Activated CD8-positive, alpha-beta T cell treated with anti-CD3 and anti-CD28 coated beads for 36 hours (primary cell): ENCODE measurements at regions not wholly inside any gene's neighbourhood (a gene's known extent, or its start where the extent isn't known, plus 50 kb on each side); places are given as distances from the start of the nearest gene placed in this dataset.

Experiments used
- ATAC-seq: fragments of 200-7000 bp; cut with Tn5 transposase; one replicate; pipeline ENCODE4 v1.10.0; 2021; ENCODE audit warnings: mild to moderate bottlenecking, moderate library complexity
- CTCF ChIA-PET: fragments of 350-600 bp; sonication (Branson Sonifier 250); formaldehyde crosslinking; loops from one replicate; lab custom pipeline; 2021; ENCODE audit warnings: antibody characterized with exemption; lab: Charles Lee
- POLR2A ChIA-PET: fragments of 350-600 bp; sonication (Branson Sonifier 250); formaldehyde crosslinking; loops from one replicate; lab custom pipeline; 2021; ENCODE audit warnings: antibody characterized with exemption; lab: Charles Lee
- DNase-seq: peaks from one replicate; pipeline ENCODE4 v3.0.0-alpha.2; 2020
- H3K27ac Mint-ChIP-seq: one replicate; pipeline ENCODE4 v1.8.0; 2021; ENCODE audit warnings: mild to moderate bottlenecking, mixed read lengths
- H3K27me3 Mint-ChIP-seq: one replicate; pipeline ENCODE4 v1.8.0; 2021; ENCODE audit warnings: mixed read lengths
- H3K36me3 Mint-ChIP-seq: one replicate; pipeline ENCODE4 v1.8.0; 2021; ENCODE audit warnings: low read depth, mixed read lengths
- H3K4me1 Mint-ChIP-seq: one replicate; pipeline ENCODE4 v1.8.0; 2021; ENCODE audit warnings: low read depth, mixed read lengths
- H3K4me3 Mint-ChIP-seq: one replicate; pipeline ENCODE4 v1.8.0; 2021; ENCODE audit warnings: mild to moderate bottlenecking, moderate library complexity, mixed read lengths
- H3K9me3 Mint-ChIP-seq: one replicate; pipeline ENCODE4 v1.8.0; 2021; ENCODE audit warnings: mixed read lengths
- intact Hi-C: fragments of 100-400 bp; cut with micrococcal nuclease; formaldehyde crosslinking; loops from one replicate; pipeline ENCODE4 v1.10.0; 2022
- TF ChIP-seq, protein P1 (sequence below): fragments of 200-600 bp; IDR thresholded peaks from one replicate; pipeline ENCODE4 v1.8.0; 2022; ENCODE audit warnings: antibody characterized with exemption, mild to moderate bottlenecking

DNA sequence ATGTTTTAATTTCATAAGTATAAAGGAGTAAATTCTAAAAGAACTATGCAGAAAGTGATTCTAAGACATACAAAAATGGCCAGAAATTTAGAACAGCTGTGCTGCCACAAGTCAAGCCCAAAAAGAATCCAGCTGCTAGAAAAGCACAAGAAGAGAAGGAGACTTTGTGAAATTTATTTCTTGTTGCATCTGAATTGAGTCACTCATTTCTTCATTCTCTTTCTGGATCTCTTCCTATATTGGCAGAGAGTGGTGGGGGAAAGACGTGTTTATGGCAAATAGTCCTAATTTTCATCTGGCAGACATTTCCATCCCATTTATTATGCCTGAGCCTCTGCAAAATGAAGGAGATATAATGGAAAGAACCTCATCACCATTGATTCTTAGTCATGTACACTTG is 139.6 kb upstream of the CTTNBP2NL start:
- CTCF ChIA-PET = no interaction called here
- no peak for ATAC-seq
- no peak for DNase-seq

DNA sequence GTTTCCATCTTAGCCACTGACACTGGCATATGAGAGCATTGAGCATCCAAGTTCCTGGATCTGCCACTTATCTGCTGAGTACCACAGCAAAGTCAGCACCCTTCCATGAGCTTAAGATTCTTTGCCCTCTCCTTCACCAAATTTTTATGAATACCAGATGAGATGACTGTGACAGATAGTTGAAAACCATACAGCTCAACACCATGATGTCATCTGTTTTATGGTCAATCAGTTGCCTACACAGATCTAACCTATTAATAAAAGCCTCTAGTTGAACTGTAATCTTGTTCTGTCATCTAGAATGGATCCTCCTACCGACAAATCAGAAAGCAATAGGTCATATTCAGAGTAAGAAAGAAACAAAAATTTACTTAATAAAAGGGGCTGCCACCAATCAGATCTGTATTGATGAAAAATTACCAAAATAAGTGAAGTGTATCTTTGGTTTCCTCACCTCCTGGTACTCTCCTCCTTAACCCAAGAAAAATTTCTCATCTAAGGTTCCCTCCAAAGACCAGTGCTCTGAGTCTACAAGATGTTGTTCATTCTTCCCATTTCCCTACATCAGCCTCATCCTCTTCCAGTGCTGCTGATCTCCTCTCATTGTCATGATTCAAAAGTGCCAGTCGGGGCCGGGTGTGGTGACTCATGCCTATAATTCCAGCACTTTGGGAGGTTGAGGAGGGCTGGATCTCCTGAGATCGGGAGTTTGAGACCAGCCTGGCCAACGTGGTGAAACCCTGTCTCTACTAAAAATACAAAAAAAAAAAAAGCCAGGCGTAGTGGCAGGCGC is 138.8 kb upstream of the CTTNBP2NL start:
- ATAC-seq (no peak), DNase-seq (no peak)
- H3K27me3 Mint-ChIP-seq = peaks cover 12% of the 10 kb centered on the region
- H3K4me3 Mint-ChIP-seq = no peak overlapping the region
- TF ChIP-seq, protein P1, sequence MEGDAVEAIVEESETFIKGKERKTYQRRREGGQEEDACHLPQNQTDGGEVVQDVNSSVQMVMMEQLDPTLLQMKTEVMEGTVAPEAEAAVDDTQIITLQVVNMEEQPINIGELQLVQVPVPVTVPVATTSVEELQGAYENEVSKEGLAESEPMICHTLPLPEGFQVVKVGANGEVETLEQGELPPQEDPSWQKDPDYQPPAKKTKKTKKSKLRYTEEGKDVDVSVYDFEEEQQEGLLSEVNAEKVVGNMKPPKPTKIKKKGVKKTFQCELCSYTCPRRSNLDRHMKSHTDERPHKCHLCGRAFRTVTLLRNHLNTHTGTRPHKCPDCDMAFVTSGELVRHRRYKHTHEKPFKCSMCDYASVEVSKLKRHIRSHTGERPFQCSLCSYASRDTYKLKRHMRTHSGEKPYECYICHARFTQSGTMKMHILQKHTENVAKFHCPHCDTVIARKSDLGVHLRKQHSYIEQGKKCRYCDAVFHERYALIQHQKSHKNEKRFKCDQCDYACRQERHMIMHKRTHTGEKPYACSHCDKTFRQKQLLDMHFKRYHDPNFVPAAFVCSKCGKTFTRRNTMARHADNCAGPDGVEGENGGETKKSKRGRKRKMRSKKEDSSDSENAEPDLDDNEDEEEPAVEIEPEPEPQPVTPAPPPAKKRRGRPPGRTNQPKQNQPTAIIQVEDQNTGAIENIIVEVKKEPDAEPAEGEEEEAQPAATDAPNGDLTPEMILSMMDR = no peak
- H3K4me1 Mint-ChIP-seq = no peaks in the 10 kb centered on the region
- H3K27ac Mint-ChIP-seq = no peak overlapping the region
- intact Hi-C loops = no loop called here
- no peaks in the 10 kb centered on the region for H3K36me3 Mint-ChIP-seq
- ChIA-PET POLR2A (interaction anchor here (0.5 kb wide), 1 partner anchor 324 kb away, joined by 3 read pairs; no protein-coding TSS in a partner anchor), CTCF (no interaction called here)
- no peaks in the 10 kb centered on the region for H3K9me3 Mint-ChIP-seq

More for the DNA sequence above, 139.6 kb upstream of the CTTNBP2NL start:
- Mint-ChIP-seq H3K4me3 (no peak overlapping the region), H3K27me3 (peaks cover 14% of the 10 kb centered on the region), H3K4me1 (no peaks in the 10 kb centered on the region), H3K27ac (no peak overlapping the region), H3K36me3 (no peaks in the 10 kb centered on the region), H3K9me3 (no peaks in the 10 kb centered on the region)
- POLR2A ChIA-PET = interaction anchor here (0.5 kb wide), 1 partner anchor 325 kb away, joined by 3 read pairs; no protein-coding TSS in a partner anchor
- intact Hi-C loops = no loop called here
- TF ChIP-seq, protein P1 = no peak

DNA sequence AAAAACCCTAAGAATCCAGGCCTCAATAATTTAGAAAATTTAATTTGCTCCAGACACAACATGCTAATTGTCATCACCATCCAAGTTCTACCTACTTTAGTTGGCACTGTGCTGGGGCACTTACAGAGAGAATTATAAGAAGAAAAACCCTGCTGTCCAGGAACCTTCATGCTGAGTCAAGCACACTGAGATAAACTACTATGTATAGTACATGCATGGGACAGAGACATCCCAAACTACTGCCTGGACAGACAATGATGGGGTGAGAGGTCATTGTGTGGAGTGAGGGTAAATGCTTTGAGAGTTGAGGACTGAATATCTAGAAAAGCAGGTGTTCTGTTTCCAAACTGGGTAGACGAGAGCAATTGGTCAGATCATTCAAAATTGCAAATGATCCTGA is 135.3 kb upstream of the CTTNBP2NL start:
- DNase-seq (no peak), ATAC-seq (no peak)
- H3K9me3 Mint-ChIP-seq = no peaks in the 10 kb centered on the region
- ChIA-PET POLR2A (no interaction called here), CTCF (no interaction called here)
- H3K36me3 Mint-ChIP-seq = no peaks in the 10 kb centered on the region
- H3K4me1 Mint-ChIP-seq = no peaks in the 10 kb centered on the region
- H3K27ac Mint-ChIP-seq = no peak overlapping the region
- H3K27me3 Mint-ChIP-seq = peaks cover 9% of the 10 kb centered on the region
- no peak overlapping the region for H3K4me3 Mint-ChIP-seq
- TF ChIP-seq, protein P1 = no peak
- intact Hi-C loops = no loop called here

DNA sequence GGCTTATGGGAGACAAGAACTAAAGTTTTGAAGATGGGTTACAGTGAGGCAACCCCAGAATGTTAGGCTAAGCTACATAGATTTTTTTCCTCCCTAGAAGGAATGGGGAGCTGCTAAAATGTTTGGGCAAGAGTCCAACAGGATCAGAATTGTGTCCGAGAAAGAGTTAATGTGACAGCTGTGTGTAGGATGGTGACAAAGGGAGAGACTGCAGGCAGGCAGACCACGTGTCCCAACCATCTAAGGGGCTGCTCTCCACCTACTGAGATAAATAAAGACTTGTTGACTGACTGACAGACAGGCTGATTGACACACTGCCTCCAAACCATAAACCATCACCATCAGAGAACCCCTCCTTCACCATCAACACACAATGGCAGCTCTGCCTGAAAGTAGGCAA is 133.7 kb upstream of the CTTNBP2NL start:
- ChIA-PET POLR2A (no interaction called here), CTCF (no interaction called here)
- DNase-seq (no peak), ATAC-seq (no peak)
- intact Hi-C loops = no loop called here
- Mint-ChIP-seq H3K4me1 (no peaks in the 10 kb centered on the region), H3K4me3 (no peak overlapping the region), H3K27ac (no peak overlapping the region), H3K9me3 (no peaks in the 10 kb centered on the region), H3K27me3 (peaks cover 8% of the 10 kb centered on the region), H3K36me3 (no peaks in the 10 kb centered on the region)
- TF ChIP-seq, protein P1 = no peak

DNA sequence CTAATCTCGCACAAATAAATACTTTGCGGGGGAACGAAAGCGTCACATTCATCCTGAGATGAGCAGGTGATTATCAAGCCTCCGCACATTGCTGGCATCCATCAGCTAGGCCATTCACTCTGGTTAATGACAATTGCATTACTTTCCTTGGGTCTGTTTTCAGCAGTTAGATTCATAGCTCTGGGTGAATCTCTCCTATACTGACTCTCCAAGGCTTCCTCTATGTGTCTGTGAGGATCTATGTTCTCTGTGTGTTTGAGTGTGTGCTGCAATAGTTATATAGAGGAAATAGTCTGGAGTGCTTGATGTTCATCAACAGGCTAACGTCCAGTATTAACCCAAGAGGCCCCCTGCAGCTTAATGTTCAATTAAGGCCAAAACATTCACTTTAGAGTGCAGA is 133.0 kb upstream of the CTTNBP2NL start:
- no peak for ATAC-seq
- CTCF ChIA-PET = interaction anchor here (1.4 kb wide), 1 partner anchor 18 kb away, joined by 3 read pairs; no protein-coding TSS in a partner anchor
- H3K27me3 Mint-ChIP-seq = peaks cover 6% of the 10 kb centered on the region
- H3K36me3 Mint-ChIP-seq = no peaks in the 10 kb centered on the region
- H3K27ac Mint-ChIP-seq = no peak overlapping the region
- intact Hi-C loops = no loop called here
- no peak for DNase-seq
- no peaks in the 10 kb centered on the region for H3K9me3 Mint-ChIP-seq
- TF ChIP-seq, protein P1 = no peak
- POLR2A ChIA-PET = no interaction called here
- H3K4me1 Mint-ChIP-seq = no peaks in the 10 kb centered on the region
- H3K4me3 Mint-ChIP-seq = no peak overlapping the region
